ENCODE measurements at regions not wholly inside any gene's neighbourhood (a gene's known extent, or its start where the extent isn't known, plus 50 kb on each side); places are given as distances from the start of the nearest gene placed in this dataset.
"Not testable (repeated sequence)": the region's sequence is repeated elsewhere in the genome, so short reads cannot be mapped to it uniquely, and the experiment has no call there.

GRCh38 chr2:175786471-175787124 is 215.5 kb downstream of the LNPK start:
- Histone ChIP-seq H3K36me3 (no peaks in the 10 kb centered on the region), H3K4me3 (no peak overlapping the region), H3K9me3 (no peaks in the 10 kb centered on the region), H3K27ac (no peak overlapping the region), H3K4me1 (peaks cover 0 to 11% (median 0%) of the 10 kb centered on the region in 12 donors), H3K27me3 (no peaks in the 10 kb centered on the region)
- ATAC-seq (no peak), DNase-seq (no peak)
- intact Hi-C loops (cut with DNase I) = no loop called here
- WGBS, 4 donors = 52 to 64% (median 58%) methylated on average over 3 of the region's 3 CpGs
- TF ChIP-seq CTCF (IDR thresholded peaks at IDR 0.05) (no peak), POLR2A (IDR thresholded peaks at IDR 0.05) (no peak)

- H3K27me3 ChIP-seq; H3K9me3 ChIP-seq; H3K4me3 ChIP-seq; intact Hi-C loops (cut with DNase I); H3K4me1 ChIP-seq; H3K27ac ChIP-seq; ATAC-seq; DNase-seq; H3K36me3 ChIP-seq: not testable (repeated sequence)
- WGBS, 4 donors = 77 to 87% (median 82%) methylated on average over 2 of the region's 2 CpGs
These were observed 224.7 kb downstream of the LNPK start for GRCh38 chr2:175777337-175777736.

- H3K27ac ChIP-seq = no peak overlapping the region
- ATAC-seq (no peak), DNase-seq (no peak)
- peaks cover 0 to 5% (median 0%) of the 10 kb centered on the region in 12 donors for H3K9me3 ChIP-seq
- no peaks in the 10 kb centered on the region for H3K4me1 ChIP-seq
- H3K4me3 ChIP-seq = no peak overlapping the region
- 31 to 58% (median 42%) methylated on average over 1 of the region's 1 CpG for WGBS, 4 donors
- H3K36me3 ChIP-seq = no peaks in the 10 kb centered on the region
- no peaks in the 10 kb centered on the region for H3K27me3 ChIP-seq
- intact Hi-C loops (cut with DNase I) = no loop called here
- TF ChIP-seq CTCF (IDR thresholded peaks at IDR 0.05) (no peak), POLR2A (IDR thresholded peaks at IDR 0.05) (no peak)
These were observed 232.9 kb downstream of the LNPK start for GRCh38 chr2:175769200-175769599.

- 46 to 55% (median 49%) methylated on average over 3 of the region's 3 CpGs for WGBS, 4 donors
- H3K4me3 ChIP-seq = no peak overlapping the region
- H3K27me3 ChIP-seq = no peaks in the 10 kb centered on the region
- TF ChIP-seq CTCF (IDR thresholded peaks at IDR 0.05) (no peak), POLR2A (IDR thresholded peaks at IDR 0.05) (no peak)
- H3K4me1 ChIP-seq = no peaks in the 10 kb centered on the region
- ATAC-seq = no peak
- DNase-seq = no peak
- peaks cover 0 to 5% (median 0%) of the 10 kb centered on the region in 12 donors for H3K9me3 ChIP-seq
- no peaks in the 10 kb centered on the region for H3K36me3 ChIP-seq
- intact Hi-C loops (cut with DNase I) = no loop called here
- H3K27ac ChIP-seq = no peak overlapping the region
These were observed 235.2 kb downstream of the LNPK start for GRCh38 chr2:175766880-175767279.
